Hepatic stellate cell (primary cell): ENCODE measurements at regions not wholly inside any gene's neighbourhood (a gene's known extent, or its start where the extent isn't known, plus 50 kb on each side); places are given as distances from the start of the nearest gene placed in this dataset.

Source experiments
- DNase-seq: peaks from one replicate; pipeline ENCODE4 v3.0.0; 2011; ENCODE audit warnings: low spot score

GRCh38 chr14:36083317-36083716, 93.2 kb downstream of the PTCSC3 start:
- DNase-seq = no peak

- DNase-seq = no peak
These were observed 98.4 kb downstream of the PTCSC3 start for GRCh38 chr14:36078080-36078479.

- DNase-seq = no peak
These were observed 100.3 kb downstream of the PTCSC3 start for GRCh38 chr14:36076197-36076596.

- no peak for DNase-seq
These were observed 101.3 kb downstream of the PTCSC3 start for GRCh38 chr14:36075203-36075602.

DNA sequence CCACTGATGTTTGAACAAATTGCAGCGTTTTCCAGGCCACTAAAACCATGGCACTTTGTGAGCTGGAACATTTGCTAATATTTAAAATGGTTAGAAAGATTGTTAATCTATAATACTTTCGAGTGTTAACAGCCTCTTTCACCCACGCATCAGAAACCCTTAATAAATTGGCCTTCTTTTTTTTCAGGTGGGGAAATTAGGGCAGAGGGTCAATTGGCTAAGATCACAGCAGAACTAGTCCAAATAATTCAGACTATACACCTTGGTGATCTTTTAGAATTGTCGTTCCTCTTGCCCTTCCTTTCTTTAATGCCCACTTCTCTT, 105.8 kb downstream of the PTCSC3 start:
- no peak for DNase-seq

DNA sequence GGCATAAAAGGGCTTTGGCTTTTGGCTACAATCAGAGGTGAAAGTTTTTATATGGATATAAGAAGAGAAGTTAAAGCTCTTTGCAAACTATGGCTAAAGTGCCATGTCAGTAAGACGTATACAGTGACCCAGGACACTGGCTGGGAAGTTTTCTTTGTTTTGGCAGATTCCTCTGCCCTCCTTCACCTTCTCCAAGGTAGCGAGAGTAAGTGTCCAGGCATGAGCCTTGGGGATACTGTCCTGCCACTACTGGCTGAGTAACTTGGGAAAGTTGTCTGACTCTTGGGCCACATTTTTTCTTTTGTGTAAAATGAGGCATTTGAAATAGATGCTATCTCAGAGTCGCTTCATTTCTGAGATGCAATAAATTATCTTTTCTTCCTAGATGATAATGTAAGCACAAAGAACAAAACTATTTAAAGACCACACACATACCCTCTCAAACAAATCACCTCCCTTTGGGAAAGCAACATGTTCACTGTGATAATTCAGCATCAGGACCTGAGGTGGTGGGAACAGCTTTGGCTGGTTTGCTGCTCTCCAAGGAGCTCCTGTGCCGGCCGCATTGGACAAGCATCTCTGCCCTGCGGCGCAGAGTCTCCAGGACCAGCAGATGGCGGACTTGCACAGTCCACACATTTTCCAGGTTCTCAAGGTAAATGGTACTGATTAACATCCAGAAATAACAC, 106.3 kb downstream of the PTCSC3 start:
- peak; percentile 16 for DNase-seq

- no peak for DNase-seq
These were observed 107.0 kb downstream of the PTCSC3 start for GRCh38 chr14:36069535-36069900.

DNA sequence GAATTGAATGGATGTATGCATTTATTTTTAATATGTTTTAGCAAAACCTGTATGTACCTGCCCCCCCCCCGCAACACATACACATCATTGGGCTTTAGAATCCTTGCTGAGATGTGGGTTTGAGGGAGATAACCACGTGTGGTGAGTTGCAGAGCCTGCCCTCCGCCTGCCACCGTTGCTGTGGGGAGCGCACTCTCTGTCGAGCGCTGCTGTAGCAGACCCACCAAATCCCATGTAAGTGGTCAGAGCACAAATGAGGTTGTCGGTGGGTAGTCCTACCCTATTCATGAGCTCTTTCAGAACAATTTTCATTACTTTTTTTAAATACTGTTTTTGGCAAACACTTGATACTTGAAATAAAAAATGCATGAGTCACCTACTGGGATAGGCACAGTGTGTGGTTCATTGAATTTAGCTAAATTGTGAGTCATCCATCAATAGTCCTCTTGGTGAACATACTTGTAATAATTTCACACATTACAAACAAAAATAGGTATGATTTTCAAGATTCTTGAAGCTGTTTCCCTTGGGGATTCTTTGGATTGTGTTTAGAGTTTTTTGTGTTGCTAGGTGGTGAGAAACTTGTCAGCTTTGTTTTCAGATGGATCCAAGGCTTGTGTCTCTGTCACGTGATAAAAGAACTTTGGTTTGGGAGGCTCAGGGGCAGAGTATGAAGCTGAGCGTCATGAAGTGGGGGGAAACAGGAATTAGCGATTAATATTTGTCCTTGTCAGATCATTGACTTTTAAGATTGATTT, 107.6 kb downstream of the PTCSC3 start:
- DNase-seq = no peak

DNA sequence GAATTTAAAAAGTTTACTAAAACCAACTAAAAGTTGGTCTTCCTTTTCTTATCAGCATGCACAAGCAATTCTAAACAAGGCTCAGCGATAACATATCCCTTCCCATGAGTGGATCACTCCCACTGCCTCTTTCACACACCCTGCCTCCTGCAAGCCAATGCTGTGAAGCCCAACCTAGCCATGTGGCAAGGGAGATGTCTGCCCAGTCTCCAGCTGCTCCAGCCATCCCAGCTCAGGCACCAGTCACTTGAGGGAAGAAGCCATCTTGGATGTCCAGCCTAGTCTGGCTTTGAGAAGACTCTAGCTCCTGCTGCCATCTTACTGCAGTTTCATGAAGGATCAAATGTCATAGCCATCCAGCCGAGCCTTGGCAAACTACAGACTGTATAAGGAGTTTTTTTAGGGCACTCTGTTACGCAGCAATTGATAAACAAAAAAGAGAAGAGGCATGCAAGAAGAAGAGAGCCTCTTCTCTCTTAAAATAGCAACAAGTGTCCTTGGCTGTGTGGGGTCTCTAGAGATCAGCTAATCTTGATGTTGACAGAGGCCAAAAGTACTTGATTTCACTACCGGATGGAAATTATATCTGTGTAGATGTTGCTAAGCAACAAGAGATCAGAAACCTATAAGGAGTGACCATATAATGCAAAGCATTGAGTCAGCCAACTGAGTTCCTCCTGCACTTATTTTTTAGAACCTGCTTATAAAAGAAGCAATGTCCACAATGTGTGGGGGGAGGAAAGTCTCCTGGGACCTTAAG, 108.9 kb downstream of the PTCSC3 start:
- no peak for DNase-seq

DNA sequence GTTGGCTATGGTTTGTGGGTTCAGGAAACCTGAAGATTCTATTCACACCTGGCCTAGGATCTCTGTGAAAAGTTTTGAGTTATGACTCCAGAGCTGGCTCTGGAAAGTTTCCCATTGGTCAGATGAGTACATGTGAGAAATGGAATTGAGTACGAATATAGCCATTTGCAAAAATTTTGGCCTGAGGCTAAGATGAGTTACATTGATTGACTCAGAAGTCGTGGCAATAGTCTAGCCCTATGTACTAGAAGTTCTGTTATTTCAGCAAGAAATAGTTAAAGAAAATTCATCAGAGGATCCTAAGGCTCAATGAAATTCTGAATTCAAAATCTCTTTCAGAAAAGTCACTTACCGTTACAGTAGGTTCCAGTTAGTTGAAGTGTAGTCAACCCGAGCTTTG, 109.9 kb downstream of the PTCSC3 start:
- no peak for DNase-seq

GRCh38 chr14:36065831-36066230, 110.7 kb downstream of the PTCSC3 start:
- no peak for DNase-seq

GRCh38 chr14:36059531-36059930, 117.0 kb downstream of the PTCSC3 start:
- no peak for DNase-seq

DNA sequence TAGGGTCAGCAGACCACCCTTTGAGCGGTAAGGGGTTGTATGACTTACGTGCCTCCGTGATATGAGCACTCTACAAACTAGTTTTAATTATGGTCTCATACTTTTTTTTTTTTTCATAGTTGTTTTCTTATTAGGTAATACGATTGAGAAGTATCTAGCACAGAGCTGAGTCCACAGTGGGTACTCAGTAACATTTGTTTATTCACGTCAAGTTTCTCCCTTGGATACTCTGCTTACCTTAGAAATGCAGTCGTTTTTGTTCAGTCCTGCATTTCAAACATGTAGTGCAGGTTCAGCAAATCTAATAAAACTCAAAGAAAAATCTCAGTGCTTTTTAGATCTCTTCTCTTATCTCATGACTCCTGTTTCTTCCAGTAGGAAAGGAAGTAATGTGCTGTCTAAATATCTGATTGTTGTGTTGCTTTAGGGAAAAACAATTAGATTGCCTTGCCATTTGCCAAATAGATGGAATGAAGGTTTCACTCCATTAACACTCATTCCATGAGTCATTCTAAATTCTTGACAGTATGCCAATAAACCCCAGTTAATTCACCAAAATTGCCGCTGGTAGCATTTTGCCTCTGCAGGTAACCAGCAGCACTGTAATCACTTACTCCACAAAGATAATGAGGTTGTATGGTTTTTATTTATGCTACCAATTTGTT, 118.9 kb downstream of the PTCSC3 start:
- DNase-seq = no peak

DNA sequence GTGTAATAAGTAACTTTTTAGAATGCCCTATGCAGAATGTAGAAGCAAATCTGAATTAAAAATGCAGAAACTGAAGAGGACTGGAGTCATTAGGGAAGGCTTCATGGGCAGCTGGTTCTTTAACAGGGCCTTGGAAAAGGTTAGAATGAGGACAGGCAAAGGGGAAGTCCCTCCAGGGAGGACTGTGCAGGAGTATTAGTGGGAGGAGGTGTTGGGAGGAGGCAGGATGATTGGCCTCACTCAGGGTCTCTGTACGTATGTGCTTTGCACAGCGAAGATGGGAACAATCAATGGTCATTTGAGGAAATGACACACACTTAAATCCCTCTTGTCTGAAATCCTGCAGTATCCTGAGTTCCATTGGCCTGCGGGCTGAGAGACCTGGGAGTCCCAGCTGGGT, 119.7 kb downstream of the PTCSC3 start:
- no peak for DNase-seq

- DNase-seq = no peak
These were observed 120.8 kb downstream of the PTCSC3 start for GRCh38 chr14:36055681-36056225.

- DNase-seq = no peak
These were observed 121.5 kb downstream of the PTCSC3 start for GRCh38 chr14:36055052-36055378.

DNA sequence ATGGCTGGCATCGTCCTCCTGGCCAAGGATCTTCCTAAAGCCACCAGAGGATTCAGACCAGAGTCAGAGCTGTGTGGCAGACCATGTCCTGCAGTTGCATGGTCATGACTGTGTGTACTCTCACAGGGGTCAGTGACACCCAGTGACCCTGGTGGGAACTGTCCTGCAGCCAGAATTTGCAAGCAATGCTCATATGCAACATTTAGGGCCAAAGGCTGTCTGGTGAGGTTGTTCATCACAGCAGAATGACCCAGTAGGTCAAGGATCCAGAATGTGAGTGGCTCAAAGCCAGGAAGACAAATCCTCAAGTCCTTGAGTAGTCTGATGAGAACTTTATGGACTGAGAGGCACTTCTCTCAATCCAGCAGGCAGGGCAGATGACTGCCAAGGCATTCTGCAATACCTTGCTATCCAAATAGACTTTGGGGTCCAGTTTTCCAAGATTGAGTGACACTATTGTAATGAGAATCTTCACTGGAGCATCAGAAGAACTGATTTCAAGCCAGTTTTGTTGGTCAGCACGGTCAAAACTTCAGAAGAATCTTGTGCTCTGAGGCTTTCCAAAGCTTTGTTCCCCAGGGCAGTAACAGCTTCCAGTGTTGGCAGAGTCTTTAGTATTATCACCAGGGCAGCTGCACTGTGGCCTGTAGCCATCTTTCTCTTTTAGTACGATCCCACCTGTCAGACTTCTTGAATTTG, 122.0 kb downstream of the PTCSC3 start:
- no peak for DNase-seq

GRCh38 chr14:36052681-36053080, 123.8 kb downstream of the PTCSC3 start:
- DNase-seq = no peak

DNA sequence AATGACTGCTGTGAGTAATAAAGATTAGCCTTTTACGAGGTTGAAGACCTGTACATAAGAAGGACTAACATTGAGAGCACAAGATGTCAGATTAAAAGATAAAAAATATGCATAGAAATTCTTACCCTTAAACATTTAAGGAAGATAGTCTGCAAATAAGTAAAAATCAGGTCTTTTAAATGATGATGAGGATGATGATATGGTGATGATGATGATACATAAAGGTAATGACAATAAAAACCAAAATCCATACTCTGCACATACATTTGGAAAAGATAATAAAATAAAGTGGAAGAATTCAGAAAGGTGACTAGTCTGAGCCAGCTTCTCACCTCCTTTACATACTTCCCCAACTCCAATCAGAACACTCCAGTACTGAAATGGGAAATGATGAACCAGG, 124.5 kb downstream of the PTCSC3 start:
- DNase-seq = no peak

GRCh38 chr14:36048667-36049066, 127.9 kb downstream of the PTCSC3 start:
- DNase-seq = no peak

DNA sequence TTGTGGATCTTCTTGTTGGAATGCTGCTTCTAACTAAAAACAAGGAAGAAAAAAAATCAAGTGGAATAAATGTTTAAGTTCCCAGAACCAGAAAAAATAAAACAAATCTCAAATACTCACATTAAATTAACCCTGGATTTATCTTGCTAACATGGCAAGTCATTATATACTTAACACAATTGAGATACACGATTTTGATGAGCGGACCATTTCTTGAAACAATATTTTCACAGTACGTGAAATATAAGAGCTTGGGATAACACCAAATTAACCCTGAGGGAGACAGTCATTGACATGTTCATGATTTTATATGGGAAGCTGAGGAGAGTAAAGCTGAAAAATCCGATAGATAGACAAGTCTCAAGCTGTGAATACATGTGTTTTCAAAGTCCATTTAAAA, 128.6 kb downstream of the PTCSC3 start:
- no peak for DNase-seq

DNA sequence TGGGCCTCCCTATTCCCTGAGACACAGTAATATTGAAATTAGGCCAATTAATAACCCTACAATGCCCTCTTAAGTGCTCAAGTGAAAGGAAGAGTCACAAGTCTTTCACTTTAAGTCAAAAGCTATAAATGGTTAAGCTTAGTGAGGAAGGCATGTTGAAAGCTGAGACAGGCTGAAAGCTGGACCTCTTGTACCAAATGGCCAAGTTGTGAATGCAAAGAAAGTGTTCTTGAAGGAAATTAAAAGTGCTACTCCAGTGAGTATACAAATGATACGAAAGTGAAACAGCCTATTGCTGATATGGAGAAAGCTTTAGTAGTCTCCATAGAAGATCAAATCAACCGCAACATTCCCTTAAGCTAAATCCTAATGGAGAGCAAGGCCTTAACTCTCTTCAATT, 140.8 kb downstream of the PTCSC3 start:
- DNase-seq = no peak
